NCI-H1417 (cell line): ENCODE measurements at regions not wholly inside any gene's neighbourhood (a gene's known extent, or its start where the extent isn't known, plus 50 kb on each side); places are given as distances from the start of the nearest gene placed in this dataset.
A peak's percentile ranks its signal among the peaks of the same experiment; 100 is the strongest.
"Not testable (repeated sequence)": the region's sequence is repeated elsewhere in the genome, so short reads cannot be mapped to it uniquely, and the experiment has no call there.

ENCODE experiments used
- DNase-seq, 3 experiments: peaks; one replicate each; lab custom pipeline; 2025; lab: John Stamatoyannopoulos, UW

DNA sequence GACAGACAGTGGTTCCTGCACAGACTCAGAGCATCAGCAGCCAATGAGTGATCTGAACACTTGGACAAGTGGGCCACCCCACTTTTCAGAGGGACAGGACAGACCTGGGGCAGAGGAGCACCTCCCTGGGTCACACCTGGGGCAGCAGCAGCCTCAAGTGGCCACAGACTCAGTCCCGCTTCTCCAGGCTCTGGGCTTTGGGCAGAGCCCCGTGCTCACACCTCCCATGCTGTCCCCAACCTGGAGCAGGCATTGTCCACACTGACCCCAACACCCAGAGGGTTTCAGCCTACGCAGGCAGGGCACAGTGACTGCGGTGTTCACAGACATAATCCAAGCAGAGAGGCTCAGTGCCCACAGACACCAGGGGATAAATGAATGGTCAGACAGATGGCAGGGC lies 135.5 kb upstream of the SFSWAP start:
- no peak for DNase-seq

DNA sequence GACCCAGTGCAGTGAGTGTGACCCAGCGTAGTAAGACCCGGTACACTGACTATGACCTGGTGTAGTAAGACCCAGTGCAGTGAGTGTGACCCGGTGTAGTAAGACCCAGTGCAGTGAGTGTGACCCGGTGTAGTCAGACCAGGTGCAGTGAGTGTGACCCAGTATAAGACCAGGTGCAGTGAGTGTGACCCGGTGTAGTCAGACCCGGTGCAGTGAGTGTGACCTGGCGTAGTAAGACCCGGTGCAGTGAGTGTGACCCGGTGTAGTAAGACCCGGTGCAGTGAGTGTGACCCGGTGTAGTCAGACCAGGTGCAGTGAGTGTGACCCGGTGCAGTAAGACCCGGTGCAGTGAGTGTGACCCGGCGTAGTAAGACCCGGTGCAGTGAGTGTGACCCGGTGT lies 134.2 kb upstream of the SFSWAP start:
- not testable (repeated sequence) for DNase-seq

DNA sequence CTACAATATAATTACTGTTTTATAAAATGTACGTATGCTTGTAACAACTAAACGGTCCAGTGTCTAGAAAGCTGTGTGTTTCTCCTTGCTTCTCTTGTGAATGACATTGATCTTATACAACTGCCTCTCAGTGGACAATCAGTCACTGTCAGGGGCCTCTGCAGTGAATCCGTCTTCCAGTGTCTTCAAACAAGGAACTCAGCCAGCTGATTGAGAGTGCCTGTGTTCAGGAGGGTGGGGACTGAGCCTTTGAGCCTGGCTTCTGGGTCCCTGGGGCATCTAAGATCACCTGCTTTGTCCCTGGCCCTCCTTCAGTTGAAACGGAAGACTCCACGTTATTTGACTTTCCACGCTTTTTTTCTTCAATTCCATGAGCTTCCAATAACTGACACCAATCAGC lies 133.1 kb upstream of the SFSWAP start:
- DNase-seq: no peak

DNA sequence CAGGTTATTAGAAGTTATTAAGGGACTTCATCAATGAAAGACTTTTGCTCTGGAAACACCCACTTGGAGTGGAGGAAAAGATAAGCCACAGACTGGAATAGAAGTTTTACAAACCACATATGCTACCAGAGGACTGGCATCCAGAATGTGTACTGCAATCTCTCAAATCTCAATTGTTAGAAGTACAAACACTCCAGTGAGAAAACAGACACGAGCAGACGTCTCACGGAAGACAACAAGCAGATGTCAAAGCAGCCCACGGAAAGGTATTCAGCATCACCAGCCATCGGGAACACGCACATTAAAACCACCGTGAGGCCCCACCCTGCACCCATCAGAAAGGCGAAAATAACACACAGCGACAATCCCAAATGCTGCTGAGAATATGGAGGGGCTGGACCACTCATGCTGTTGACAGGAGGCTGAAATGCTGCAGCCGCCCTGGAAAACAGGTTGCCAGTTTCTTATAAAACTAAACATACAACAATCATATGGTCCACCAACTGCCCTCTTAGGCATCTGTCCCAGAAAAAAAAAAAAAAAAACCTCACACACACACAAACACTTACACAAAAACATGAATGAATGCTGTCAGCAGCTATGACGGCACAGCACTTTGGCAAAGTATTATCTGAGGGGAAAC lies 131.9 kb upstream of the SFSWAP start:
- no peak for DNase-seq

DNA sequence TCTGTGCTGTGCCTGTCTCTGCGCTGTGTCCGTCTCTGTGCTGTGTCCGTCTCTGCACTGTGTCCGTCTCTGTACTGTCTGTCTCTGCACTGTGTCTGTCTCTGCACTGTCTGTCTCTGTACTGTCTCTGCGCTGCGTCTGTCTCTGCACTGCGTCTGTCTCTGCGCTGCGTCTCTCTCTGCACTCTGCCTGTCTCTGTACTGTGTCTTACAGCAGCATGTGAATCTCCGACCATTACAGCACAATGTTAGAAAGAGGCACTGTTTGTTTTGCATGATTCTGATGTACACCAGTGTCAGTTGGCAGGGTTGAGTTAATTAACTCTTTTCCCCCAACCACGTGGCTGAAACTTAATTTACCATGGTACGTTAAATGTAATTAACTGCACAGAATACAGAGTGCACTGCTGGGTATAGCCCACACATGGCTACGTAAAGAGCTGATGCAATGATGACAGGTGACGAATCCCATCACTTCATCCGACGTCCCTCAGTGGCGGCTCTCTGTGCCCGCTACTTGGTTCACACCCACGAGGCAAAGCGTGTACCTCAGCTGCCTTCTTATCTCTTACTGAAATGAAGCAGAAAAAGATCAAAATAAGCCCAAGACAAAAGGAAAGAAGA lies 127.7 kb upstream of the SFSWAP start:
- no peak for DNase-seq

DNA sequence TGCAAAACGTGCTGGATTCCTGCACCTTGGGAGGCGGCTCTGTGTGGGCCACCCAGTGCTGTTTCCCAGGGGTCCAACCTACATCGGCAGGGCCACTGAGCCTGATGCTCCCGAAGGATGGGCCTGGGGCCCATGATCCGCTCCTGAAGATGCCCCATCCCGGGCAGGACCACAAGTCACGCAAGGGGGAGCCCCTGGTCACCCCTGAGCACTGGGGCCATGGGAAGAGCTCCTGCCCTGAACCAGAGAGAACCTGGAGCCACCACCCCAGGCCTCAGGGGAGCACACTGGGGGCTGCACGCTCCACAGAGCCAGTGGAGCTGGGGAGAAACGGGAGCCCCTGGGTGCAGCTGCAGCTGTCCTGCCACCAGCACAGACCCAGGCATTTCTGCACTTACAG lies 124.6 kb upstream of the SFSWAP start:
- DNase-seq: no peak

DNA sequence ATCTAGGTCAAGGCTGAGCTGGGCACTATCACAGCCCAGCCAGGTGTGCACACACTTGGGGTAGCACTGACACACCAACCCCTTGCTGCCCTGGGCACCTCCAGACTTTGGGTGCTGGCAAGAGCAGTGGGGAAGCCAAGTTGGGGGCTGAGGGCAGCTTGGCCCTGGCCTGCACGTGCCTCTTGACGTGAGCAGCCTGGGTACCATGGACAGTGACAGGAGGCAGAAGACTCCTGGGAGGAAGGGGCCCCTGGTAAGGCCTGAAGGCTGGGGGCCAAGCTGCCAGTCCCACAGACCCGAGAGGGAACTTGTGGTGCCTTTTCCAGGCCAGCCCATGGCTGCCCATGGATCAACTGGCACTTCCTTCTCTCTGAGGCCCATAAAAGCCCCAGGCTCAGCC lies 124.1 kb upstream of the SFSWAP start:
- DNase-seq: no peak

DNA sequence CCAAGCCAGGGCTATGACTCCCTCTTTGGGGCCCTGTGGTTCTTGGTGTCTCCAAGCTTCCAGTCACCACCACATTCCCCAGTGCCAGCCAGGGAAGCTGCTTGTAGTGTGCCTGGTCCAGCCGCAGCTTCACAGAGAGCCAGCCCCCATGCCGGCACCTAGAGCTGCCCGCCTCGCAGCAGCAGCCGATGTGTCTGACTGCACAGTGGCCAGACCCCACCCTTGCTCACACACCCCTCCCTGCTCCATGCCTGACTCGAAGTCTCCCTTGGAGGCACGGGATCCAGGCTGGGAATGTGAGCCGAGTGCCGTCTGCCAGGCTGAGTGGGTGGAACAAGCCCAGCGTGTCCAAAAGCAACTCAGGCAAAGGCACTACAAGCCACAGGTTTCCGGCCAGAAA lies 123.3 kb upstream of the SFSWAP start:
- no peak for DNase-seq

DNA sequence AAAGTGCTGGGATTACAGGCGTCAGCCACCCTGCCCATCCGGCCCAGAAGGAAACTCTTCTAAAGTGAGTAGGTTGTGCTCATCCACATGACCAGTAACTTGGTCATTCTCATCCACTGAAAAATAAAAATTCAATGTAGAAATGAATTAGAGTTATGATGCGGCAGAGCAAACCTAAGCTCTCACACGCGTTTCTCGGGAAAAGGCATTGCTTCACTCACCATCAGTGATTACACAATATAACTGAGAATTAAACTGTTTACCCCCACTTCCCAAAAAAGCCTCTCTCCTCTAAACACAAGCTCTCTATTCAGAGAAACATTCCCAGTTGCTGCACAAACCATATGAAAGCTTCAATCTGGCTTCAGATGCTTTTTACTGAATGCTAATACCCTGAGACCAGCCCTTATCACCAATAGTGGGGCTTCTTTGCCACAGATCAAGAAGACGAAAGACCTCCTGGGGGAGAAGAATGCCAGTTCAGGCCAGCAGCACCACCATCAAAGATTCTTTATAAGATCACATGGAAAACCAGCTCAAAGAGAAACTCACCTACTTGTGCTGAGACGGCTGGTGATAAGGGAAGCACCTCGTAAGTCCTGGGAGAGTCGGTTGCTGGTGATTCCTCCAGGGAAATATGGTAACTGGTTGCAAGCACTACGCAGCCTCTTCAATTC lies 121.5 kb upstream of the SFSWAP start:
- no peak for DNase-seq

DNA sequence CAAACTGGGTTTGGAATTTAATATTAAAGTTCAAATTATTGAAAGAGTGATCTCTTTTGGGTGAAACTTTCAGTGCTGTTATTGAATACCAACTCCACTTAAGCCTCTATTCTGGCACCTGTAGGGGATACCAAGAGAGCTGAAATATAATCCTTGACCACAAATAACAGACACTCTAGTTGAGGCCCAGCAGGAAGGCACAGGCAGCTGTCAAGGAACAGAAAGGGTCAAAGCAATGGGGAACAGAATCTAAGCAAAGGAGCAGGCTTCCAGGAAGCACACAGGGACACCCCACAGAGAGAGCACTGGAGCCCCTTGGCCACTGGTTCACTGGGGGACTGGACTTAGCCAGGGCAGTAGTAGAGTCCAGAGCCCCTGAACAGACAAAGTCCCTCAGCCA lies 120.9 kb upstream of the SFSWAP start:
- no peak for DNase-seq

DNA sequence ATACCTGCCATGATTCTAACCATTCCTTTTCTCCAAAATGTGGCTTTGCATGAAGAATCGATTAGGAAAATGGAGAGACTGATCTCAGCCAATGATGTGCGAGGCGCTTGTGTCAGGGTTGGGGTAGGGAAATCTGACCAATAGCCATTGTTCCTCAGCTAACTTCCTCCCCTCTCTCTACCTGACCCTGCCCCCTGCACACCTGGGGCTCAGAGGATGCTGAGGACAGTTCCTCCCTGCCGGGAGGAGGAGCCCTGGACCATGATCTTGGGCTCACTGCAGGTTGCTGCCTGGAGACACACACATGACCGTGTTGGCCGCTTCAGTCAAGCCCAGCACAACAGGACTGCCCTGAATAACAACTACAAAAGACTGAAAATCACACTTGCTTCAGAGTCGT lies 119.8 kb upstream of the SFSWAP start:
- DNase-seq: no peak

DNA sequence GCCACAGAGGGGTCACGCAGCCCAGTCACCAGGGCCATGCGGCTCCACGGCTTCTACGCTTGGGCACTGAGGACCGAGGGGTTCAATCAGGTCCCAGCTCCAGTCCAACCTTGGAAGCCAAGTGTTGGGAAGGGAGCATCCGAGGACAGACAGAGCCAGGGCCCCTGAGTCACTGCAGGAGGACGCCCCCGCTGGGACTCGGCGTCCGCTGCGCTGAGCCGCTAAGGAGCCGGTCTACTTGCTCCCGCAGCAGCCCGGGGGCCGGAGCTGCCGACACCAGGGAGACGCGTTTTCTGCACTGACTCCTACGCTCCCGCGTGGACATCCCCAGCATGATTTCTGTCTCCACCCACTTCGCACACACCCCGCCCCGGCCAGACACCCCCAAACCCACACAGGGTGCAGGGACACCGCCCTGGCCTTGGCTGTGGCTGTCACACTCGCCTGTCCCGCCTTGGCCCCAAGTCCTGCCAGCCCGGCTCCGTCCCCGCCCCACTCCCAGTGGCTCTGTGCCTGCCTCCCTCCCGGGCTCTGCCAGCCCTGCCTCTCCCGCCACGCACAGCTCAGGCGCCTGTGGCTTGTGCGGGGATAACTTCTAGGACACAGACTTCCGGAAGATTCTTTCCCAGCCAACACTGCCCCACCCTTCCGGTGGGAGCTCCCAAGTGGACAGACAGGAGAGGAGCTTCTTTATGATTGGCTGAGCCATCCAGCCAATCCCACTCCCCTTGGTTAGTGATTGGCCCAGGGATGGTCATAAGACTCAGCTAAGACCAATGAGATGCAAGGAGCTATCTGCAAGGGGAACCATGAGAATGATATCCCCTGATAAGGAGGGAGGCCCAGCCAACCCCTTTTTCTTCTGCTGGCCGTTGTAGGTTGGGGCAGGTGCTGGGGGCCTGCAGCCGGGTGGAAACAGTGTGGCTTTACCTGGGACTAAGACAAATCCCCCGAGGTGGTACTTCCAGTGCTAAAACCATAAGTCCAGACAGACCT lies 118.9 kb upstream of the SFSWAP start:
- DNase-seq: no peak

DNA sequence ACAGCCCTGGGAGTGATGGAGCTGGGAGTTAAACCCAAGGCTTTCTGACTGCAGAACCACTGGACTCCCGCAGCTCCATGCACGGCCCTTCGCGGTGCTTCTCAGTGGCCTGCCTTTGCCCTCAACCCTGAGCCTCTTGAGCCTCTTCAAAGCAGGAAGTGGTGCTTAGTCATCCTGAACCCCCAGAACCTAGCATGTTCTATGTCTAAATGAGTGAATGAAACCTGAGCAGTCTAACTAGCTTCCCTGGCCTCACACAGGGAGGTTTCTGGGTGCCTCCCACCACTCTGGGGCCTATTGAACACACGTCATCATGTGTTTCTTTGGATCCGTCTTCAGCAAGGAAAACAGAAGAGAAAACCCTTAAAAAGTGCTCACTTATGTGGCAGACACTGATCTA lies 117.9 kb upstream of the SFSWAP start:
- no peak for DNase-seq

DNA sequence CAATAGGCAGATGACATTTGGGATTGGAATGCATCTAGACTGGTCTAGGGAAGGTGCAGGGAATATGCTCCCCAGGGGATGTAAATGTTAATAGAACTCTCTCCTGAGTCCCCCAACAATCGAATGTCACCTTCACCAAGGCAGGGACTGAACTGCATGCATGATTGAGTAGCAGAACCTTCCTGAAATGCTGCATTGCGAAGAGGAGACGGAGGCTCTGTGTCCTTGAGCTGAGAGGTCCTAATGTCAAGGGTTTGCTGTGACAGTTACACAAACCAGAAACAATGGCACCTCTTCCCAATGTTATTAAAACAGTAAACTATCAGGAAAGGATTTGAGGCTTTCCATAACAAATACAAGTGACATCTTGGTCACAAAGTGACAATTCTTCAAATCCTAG lies 117.5 kb upstream of the SFSWAP start:
- no peak for DNase-seq

DNA sequence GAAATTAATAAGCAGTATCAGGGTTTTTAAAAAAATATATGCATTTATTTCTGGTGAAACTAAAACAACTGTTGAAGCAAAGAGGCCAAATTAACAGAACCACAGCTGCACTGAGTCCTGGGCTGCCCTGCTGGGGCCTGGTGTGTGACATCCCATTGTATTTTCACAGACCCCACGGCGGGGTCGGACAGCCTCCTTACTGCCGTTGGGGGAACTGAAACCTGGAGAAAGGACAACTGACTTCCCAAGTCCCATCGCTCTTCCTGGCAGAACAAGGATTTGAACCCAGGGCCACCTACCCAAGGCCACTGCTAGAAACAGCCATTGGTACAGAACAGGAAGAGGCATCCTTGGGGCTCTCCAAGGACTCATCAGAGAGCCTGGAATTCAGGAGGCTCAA lies 114.8 kb upstream of the SFSWAP start:
- no peak for DNase-seq

DNA sequence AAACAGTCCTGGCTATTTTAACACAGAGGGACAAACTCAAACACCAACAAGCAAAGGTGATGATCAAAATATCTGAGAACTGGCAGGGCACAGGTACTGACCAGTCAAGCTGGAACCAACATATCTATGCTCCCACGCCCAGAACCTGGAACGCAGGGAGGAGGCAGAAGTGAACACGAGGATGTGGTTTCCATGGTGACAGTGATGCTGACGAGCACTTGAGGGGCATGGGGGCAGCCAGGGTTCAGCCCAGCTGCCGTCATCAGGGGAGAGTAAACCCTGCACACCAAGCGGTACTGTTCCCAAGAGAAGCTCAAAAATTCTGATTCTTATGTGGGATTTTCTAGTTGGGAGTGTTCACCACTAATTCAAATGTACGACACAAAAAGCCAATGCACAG lies 113.6 kb upstream of the SFSWAP start:
- DNase-seq: peak in 1 of 3 experiments; percentile 29

DNA sequence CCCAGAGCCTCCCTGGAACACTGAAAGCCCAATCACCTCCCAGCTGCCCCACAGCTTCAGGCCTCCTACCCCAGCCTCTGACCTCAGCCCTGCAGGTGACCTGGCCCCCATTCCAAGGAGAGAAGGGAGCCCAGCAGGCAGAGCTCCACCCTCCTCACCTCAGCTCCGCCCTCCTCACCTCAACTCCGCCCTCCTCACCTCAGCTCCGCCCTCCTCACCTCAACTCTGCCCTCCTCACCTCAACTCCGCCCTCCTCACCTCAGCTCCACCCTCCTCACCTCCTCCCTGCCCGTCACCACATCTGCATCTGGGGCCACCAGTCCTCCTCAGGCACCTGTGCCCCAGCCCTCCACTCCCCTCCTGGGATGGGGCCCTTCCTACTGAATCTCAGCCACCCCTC lies 112.2 kb upstream of the SFSWAP start:
- no peak for DNase-seq

DNA sequence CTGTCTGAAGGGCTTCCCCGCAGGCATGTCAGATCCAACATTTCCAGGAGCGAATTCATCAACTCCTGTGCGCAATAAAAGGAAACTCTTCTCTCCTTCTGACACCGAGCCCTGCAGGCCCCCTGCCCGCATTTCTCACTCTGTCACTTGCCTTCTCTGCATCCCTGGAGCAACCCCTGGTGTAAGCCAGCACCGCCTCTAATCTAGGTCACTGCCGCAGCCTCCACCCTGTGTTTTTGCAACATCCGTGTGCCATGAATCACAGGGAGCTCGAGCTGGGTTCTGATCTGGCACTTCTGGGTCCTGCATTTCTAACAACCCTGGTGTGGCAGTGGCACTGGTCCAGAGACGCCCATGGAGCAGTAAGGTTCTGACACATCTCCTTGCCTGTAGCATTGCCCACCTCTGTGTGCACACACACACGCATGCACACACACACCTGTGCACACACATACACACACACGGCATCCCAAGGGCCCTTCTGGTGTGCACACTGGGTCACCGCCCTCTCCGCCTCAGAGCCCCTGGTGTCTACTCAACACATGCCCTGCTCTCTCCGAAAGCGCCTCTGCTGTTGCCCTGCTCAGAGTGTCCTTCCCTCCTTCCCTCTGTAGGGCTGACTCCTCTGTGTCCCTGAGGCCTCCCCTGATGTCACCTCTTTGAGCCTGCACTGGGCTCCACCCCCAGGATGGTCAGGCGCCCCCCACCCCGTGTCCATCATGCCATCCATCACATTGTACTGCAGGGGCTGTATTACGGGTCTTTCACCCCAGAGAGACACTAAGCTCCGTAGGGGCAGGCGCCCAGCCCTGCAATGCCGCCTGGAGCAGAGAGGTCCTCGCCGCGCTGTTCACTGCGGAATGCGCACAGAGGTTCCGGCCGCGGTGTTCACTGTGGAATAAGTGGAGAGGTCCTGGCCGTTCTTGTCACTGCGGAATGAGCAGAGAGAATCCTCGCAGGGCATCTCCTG lies 111.4 kb upstream of the SFSWAP start:
- no peak for DNase-seq

DNA sequence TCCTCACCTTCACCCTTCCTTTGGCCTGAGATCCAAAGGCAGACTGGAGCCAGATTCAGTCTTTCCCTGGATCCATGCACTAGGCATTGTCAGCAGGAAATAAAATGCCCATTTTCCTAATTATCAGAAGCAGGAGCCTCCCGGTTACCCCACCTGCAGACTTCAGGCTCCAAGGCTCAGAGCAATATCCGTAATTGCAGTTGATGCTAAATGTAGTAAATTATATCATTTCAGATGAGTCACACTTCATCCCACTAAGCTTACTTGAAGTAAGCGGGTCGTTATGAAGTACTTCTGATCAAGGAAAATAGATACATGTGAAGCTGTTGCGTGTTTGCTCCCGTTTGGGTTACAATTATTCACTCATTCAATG lies 110.7 kb upstream of the SFSWAP start:
- DNase-seq: no peak

DNA sequence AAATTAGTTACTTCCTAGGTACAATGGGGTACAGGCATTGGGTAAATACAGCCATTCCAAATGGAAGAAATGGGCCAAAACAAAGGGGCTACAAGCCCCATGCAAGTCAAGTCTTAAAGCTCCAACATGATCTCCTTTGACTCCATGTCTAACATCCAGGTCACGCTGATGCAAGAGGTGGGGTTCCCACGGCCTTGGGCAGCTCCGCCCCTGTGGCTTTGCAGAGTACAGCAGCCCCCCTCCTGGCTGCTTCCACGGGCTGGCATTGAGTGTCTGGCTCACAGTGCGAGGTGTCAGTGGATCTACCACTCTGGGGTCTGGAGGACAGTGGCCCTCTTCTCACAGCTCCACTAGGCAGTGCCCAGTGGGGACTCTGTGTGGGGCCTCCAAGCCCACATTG lies 109.4 kb upstream of the SFSWAP start:
- DNase-seq: not testable (repeated sequence)
